ENCODE measurements at regions not wholly inside any gene's neighbourhood (a gene's known extent, or its start where the extent isn't known, plus 50 kb on each side); places are given as distances from the start of the nearest gene placed in this dataset.

DNA sequence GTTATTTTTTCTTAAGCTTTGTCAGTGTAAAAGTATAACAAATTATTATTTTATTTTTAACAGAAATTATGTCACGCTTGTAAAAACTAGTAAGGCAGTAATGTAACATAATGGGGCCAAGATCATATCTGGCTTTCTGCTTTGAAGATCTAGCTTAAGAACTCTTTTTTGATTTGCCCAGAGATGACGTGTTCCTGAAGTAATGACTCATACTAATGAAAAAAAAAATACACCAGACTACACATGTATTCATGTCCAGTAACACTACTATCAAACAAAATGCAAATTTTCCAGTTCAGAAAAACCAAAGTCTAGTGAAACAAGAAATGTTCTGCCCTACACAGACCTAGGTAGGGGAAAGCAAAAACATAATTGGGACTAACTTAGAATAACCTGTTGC is 432.2 kb upstream of the ATXN7L3B start:
- no peaks in the 10 kb centered on the region for H3K9me3 ChIP-seq (ENCODE audit: severe bottlenecking)
- H3K4me3 ChIP-seq (ENCODE audit: low read depth, low read length) = no peak overlapping the region
- no peak for DNase-seq
- no peaks in the 10 kb centered on the region for H3K27me3 ChIP-seq (ENCODE audit: insufficient read depth, low read depth, severe bottlenecking)
- no peaks in the 10 kb centered on the region for H3K36me3 ChIP-seq
- TF ChIP-seq, protein P1, sequence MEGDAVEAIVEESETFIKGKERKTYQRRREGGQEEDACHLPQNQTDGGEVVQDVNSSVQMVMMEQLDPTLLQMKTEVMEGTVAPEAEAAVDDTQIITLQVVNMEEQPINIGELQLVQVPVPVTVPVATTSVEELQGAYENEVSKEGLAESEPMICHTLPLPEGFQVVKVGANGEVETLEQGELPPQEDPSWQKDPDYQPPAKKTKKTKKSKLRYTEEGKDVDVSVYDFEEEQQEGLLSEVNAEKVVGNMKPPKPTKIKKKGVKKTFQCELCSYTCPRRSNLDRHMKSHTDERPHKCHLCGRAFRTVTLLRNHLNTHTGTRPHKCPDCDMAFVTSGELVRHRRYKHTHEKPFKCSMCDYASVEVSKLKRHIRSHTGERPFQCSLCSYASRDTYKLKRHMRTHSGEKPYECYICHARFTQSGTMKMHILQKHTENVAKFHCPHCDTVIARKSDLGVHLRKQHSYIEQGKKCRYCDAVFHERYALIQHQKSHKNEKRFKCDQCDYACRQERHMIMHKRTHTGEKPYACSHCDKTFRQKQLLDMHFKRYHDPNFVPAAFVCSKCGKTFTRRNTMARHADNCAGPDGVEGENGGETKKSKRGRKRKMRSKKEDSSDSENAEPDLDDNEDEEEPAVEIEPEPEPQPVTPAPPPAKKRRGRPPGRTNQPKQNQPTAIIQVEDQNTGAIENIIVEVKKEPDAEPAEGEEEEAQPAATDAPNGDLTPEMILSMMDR (IDR thresholded peaks at IDR 0.05; ENCODE audit: low read depth, low read length) = no peak
- no peak overlapping the region for H3K27ac ChIP-seq

DNA sequence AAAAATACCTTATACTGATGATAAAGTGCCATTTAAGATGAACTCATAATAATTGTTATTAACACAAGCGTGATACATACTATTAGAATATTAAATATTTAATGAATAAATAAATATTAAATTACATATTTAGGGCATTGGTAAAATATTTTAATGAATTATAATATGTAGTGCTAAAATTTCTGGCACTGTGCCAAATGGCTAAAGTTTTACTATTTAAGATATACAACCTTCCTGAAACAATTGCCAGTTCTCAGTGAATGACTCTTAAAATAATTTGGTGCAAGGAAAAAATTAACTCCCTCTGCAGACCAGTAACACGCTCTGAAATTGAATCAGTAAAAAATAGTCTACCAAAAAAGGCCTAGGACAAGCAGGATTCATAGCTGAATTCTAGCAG is 428.9 kb upstream of the ATXN7L3B start:
- TF ChIP-seq, protein P1 (IDR thresholded peaks at IDR 0.05; ENCODE audit: low read depth, low read length) = no peak
- Histone ChIP-seq H3K9me3 (ENCODE audit: severe bottlenecking) (no peaks in the 10 kb centered on the region), H3K4me3 (ENCODE audit: low read depth, low read length) (no peak overlapping the region), H3K27ac (no peak overlapping the region), H3K36me3 (no peaks in the 10 kb centered on the region), H3K27me3 (ENCODE audit: insufficient read depth, low read depth, severe bottlenecking) (no peaks in the 10 kb centered on the region)
- no peak for DNase-seq

DNA sequence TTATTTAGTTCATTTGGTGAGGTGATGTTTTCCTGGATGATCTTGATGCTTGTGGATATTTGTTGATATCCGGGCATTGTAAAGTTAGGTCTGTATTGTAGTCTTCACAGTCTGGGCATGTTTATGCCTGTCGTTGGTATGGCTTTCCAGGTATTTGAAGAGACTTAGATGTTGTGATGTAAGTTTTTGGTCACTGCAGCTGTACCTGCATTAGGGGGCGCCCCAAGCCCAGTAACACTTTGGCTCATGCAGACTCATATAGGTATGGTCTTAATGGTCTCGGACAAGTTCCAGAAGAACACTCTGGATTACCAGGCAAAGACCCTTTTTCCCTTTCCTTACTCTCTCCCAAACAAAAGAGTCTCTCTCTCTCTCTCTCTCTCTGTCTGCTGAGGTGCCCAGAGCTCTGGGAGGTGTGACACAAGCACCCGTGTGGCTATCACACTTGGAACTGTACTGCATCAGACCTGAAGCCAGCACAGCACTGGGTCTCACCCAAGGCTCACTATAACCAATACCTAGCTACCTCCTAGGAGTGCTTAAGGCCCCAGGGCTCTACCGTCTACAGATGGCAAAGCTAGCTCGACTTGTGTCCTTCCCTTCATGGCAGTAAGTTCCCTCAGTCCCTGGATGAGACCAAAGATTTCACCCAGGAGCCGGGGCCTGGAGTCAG is 425.8 kb upstream of the ATXN7L3B start:
- H3K4me3 ChIP-seq (ENCODE audit: low read depth, low read length) = no peak overlapping the region
- H3K27me3 ChIP-seq (ENCODE audit: insufficient read depth, low read depth, severe bottlenecking) = no peaks in the 10 kb centered on the region
- no peaks in the 10 kb centered on the region for H3K9me3 ChIP-seq (ENCODE audit: severe bottlenecking)
- no peaks in the 10 kb centered on the region for H3K36me3 ChIP-seq
- peak; percentile 64 for DNase-seq
- TF ChIP-seq, protein P1 (IDR thresholded peaks at IDR 0.05; ENCODE audit: low read depth, low read length) = peak; percentile 75
- no peak overlapping the region for H3K27ac ChIP-seq

DNA sequence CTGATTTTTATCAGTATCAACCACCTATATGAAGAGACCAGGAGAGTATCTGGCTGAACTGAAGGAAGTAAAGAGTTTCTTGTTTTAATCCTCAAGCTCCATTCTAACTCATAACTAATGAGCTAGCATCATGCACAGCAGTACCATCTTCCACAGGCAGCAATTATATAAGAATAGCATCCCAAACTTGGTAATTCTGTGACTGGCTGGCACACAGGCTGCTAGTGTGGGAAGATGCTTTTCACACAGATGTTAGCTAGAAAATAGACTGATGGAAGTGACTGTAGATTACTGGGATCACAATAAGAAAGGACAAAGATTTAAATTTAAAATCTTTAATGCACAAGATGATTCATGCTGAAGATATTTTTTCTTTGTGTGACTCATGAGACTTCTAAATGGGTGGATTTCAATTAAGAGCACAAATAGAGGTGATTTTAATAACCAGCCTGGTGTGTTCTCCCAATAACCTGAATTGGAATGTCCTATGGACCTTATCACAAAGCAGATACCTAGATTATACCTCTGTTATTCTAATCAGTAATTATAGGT is 417.7 kb upstream of the ATXN7L3B start:
- Histone ChIP-seq H3K36me3 (no peaks in the 10 kb centered on the region), H3K9me3 (ENCODE audit: severe bottlenecking) (no peaks in the 10 kb centered on the region), H3K4me3 (ENCODE audit: low read depth, low read length) (no peak overlapping the region), H3K27me3 (ENCODE audit: insufficient read depth, low read depth, severe bottlenecking) (no peaks in the 10 kb centered on the region), H3K27ac (no peak overlapping the region)
- TF ChIP-seq, protein P1 (IDR thresholded peaks at IDR 0.05; ENCODE audit: low read depth, low read length) = no peak
- DNase-seq = no peak

DNA sequence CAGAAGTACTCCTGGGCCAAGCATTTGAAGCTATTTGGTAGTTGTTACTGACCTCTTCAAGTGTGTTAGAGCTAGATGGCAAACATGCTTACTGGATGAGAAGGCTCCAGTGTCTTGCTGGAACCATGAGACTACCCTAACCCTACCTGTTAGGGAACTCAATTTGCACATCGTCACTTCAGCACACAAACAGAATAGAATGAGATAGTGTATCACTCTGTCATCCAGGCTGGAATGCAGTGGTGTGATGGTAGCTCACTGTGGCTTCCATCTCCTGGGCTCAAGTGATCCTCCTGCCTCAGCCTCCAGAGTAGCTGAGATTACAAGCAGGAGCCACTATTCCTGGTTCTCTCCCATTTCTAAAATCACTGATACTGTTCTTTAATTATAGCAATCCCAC is 417.0 kb upstream of the ATXN7L3B start:
- no peak for DNase-seq
- Histone ChIP-seq H3K4me3 (ENCODE audit: low read depth, low read length) (no peak overlapping the region), H3K36me3 (no peaks in the 10 kb centered on the region), H3K9me3 (ENCODE audit: severe bottlenecking) (no peaks in the 10 kb centered on the region), H3K27me3 (ENCODE audit: insufficient read depth, low read depth, severe bottlenecking) (no peaks in the 10 kb centered on the region), H3K27ac (no peak overlapping the region)
- TF ChIP-seq, protein P1 (IDR thresholded peaks at IDR 0.05; ENCODE audit: low read depth, low read length) = no peak

DNA sequence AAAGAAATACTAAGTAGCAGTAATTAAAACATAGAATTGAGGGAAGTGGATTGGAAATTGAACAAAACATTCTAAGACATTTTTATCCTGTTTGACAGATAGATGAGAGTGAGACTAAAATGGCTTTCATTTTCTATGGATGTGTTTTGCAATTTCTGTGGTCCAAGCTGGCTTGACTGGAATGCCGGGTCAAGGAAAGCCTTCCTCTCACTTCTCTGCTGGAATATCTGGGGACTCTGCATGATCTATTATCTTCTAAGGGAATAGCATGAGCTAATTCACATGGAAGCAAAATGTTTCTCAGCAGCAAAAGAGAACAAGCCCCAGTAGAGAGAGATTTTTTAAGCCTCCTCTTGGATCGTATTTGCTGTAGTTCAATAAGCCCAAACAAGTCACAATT is 407.9 kb upstream of the ATXN7L3B start:
- no peak overlapping the region for H3K27ac ChIP-seq
- H3K9me3 ChIP-seq (ENCODE audit: severe bottlenecking) = no peaks in the 10 kb centered on the region
- no peak for DNase-seq
- H3K27me3 ChIP-seq (ENCODE audit: insufficient read depth, low read depth, severe bottlenecking) = no peaks in the 10 kb centered on the region
- H3K36me3 ChIP-seq = no peaks in the 10 kb centered on the region
- TF ChIP-seq, protein P1 (IDR thresholded peaks at IDR 0.05; ENCODE audit: low read depth, low read length) = no peak
- no peak overlapping the region for H3K4me3 ChIP-seq (ENCODE audit: low read depth, low read length)

All from WERI-Rb-1 (cell line).